ENCODE measurements at regions not wholly inside any gene's neighbourhood (a gene's known extent, or its start where the extent isn't known, plus 50 kb on each side); places are given as distances from the start of the nearest gene placed in this dataset.
A peak's percentile ranks its signal among the peaks of the same experiment; 100 is the strongest.

DNA sequence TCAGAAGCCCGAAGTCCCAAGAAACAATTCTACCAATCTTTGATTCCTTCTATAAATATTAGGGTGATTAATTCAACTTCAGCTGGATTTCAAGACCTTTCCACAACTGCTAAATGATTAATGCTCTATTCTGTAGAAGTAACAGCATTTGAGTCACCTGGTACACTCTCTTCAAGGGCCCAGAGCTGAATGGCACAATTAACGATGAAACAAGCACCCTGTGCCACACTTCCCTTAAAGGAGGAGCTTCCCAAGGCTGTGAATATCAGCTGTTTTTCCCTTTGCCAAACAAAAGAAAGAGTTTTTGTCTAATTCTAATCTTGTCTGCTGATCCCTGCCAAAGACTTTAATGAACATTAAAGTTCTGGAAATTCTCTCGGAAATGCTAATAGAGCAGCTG is 56.0 kb downstream of the BOD1L2 start:
- no peak for DNase-seq

DNA sequence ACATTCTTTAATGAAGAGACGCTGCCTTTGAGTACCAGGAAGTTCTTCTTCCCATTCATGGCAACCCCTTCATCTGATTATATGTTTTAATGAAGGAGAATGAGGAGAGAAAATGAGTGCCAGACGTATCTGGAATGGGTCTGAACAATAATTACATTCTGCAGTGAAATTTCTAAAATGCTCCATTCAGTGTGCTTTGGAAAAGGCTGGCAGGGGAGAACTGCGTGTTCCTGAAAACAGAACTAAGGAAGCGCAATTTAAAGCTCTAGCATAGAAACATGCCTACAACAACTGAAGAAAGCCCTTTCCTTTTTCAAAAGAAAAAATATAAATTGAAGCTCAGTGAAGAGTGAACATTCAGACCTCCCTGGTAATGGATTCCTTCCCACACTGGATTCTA is 58.8 kb downstream of the BOD1L2 start:
- no peak for DNase-seq

DNA sequence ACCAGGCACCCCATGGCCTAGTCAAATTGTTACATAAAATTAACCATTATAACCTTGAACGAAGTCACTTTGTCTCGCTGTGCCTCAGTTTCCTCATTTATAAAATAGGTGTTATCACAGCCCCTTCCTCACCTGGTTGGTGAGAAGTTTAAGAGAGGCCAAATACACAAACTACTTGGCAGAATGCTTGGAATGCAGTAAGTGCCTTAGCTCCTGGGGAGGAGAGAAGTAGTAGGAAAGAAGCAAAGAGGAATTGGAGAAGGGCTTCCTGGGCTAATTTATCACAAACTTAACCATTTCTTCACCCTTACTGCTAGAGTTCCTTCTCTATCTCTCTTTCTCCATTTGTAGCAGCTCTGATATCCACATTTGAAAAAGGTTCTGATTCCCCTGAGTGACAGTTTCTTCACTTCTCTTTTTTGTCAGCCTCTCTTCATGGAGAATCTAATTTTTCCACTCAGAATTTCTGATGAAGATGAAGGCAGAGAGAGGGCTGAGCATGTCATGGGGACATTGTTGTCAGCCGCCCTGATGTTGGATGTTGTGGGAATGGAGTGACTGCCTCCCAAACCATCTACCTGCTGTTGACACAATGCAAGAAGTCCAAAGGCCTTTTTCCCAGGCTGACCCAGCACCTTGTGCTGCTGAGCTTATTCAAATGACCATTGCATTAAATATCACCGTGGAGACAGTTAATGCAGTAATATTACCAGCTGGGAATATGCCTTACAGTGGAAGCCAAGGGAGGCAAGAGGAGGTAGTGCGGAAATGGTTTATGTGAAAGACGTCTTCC is 60.4 kb downstream of the BOD1L2 start:
- DNase-seq: no peak

DNA sequence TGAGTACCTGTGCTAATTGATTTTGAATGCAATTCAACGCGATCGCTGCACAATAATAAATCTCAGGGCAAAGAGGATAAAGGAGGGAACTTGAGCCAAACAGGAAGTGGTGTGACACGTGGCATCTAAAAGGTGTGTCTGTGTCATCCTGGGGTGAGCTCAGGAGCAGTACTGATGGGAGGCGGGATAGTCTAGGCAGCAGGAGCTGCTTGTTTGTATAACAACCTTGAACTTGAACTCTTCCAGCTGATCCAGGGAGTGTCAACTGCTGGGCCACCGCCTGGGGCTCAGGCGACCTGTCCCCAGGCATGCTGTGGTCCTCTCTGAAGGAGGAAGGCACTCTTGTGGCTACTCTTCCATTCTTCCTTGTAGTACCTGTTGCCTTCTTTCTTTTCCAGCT is 61.2 kb downstream of the BOD1L2 start:
- DNase-seq: no peak

DNA sequence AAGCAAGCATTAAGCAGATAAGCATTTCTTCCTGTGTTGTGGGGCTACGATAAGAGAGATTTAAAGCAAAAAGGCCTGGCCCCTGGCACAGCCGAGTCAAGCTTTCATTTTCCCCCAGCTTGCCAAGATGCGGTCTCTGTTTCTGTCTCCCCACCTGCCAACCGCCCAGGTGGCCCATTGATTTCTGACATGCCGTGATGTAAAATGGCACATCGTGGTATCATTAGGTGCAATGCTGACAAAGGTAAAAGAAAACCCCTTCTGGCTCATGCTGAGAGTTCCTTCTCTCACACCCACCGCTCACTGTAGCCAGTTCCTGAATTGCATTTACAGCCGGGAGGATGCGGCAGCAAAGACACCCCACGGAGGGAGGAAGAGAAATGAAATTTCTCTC is 62.8 kb downstream of the BOD1L2 start:
- no peak for DNase-seq

DNA sequence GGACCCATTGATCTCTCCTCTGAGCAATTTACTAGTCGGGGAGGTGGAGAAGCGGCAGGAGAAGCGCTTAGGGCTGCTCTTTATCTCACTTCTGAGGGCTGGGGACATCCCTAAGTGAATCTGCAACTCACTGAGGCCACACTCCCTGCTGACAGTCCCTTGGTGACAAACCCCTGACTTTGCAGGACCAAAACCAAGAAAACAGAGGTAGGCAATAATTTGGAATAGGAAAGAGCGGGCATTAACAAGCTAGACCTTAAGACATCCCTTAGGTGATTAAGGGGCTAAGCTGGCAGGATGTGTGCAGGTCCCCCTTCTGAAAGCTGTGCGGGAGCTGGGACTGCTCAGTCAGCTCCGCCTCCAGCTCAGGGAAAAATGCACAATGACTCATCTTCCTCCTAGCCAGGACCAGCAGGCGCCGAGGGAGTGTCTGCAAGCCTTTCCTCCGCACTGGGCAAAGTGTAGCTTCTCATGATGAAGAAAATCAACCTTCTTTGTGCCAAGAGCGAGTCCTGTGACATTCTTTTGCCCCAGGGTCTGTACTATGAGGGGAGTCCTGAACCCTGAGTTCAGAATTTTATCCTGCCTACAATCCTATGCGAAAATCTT is 63.3 kb downstream of the BOD1L2 start:
- peak; percentile 63 for DNase-seq

DNA sequence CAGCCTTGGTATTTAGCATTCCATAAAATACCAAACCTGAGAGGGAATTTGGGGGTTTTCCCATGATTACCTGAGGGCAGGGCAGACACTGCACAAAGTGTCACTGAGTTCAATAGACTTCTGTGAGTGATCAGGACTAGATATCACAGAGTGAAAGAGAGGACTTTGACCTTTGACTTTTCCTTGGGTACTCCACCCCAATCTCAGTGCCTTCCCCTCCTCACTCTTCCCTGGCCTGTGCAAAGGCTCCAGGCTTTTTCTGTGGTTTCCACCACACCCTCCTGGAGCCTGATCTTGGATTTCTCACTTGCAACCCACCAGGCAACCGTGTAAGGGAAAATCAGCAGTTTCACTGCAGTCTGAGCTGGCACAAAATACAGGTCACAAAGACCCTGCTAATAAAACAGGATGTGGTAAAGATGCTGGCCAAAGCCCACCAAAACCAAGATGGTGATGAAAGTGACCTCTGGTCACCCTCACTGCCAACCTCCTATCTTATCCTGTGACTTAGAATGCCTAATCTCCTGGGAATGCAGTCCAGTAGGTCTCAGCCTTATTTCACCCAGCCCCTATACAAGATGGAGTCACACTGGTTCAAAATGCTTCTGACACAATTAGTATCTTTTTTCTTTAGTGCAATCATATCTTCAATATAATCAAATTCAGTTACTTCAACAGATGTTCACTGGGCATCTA is 64.0 kb downstream of the BOD1L2 start:
- no peak for DNase-seq

DNA sequence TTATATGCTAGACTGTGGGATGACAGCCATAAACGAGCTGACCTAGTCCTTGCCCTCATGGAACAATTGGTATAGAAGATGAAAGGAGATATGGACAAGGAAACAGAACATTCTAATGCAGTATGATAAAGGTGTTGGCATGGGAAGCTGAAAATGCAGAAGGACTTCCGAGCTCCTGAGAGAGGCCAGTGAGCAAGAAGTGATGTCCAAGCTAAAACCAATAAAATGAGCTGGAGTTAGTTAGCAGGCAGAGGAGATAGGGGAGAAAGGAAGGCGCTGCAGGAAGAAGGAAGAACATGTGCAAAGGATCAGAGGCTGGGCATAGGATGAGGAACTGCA is 64.5 kb downstream of the BOD1L2 start:
- no peak for DNase-seq

DNA sequence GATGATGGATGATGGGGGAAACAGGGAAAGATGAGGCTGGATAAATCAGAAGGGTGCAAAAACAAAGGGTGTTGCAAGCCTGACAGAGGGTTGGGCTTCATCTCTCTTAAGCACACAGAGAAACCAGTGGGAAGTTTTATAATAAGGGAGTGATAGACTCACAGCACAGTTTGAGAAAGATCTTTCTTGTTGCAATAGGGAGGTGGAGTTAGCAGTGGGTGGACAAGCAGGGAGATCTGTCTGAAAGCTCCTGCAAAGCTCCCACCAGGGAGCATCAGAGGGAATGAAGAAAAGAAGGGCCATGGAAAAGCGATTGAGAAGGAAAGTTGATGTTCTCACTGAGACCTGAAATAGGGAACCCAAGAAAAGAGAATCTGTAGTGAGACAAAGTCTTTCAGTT is 64.9 kb downstream of the BOD1L2 start:
- DNase-seq: no peak

DNA sequence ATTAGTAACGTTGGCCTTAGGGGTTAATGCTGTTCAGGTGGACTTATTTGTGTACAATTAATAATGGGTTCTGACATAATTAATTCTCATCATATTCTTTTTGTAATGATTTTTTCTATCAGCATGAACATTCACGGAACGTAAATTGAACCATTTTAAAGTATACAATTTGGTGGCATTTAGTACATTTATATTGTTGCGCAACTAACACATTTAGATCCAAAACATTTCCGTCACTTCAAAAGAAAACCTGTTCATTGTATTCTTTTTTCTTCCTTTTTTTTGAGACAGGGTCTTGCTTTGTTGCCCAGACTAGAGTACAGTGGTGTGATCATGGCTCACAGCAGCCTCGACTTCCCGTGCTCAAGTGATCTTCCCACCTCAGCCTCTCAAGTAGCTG is 65.8 kb downstream of the BOD1L2 start:
- DNase-seq: no peak

DNA sequence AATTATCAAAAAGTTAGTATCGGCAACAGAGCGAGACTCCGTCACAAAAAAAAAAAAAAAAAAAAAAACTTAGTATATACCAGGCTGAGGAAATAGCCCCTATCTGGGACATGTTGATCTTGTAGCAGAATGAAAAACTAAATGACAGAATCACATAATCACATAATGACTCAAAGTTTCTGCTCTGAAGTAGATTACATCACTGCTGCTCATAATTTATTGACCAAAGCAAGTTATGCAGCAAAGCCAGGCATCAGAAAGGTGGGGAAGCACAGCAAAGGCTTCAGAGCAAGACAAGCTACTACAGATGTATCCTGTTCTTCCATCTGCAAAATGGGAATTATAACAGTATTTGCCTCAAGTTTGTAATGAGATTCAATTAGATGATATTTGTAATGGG is 68.1 kb downstream of the BOD1L2 start:
- DNase-seq: no peak

DNA sequence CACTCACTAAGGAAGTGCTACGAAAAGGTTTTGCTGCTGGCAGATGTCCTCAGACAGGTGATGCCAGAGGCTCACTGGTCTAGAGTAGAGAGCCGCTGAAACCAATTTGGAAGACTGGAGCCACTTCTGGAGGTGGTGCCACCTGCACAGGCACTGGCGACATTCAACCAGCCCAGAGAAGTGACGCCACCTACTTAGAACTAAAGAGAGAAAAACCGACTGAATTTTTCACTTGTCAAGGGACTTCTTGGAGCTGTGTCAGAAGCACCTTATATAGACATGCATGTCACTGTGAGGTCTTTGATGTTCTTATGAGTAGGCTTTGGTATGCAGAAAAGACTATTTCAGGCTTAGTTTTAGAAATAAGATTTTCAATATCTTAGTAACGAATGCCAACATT is 71.4 kb downstream of the BOD1L2 start:
- no peak for DNase-seq

DNA sequence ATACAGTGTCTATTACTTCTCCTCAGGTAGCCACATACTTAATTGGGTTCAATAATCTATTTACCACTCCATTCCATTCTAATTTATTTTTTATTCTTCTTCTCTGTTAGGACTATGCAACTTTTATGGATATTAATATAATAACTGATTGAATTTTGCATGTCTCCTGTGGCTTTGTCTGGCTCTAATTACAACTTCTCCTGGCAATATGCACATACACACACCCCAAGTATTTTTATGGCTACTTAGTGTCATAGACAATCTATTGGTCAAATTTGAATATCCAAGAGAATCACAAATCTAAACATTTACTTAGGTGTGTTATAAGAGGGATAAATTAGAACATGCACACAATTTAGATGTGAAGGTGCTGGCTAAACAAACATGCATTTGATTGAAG is 73.1 kb downstream of the BOD1L2 start:
- DNase-seq: no peak

DNA sequence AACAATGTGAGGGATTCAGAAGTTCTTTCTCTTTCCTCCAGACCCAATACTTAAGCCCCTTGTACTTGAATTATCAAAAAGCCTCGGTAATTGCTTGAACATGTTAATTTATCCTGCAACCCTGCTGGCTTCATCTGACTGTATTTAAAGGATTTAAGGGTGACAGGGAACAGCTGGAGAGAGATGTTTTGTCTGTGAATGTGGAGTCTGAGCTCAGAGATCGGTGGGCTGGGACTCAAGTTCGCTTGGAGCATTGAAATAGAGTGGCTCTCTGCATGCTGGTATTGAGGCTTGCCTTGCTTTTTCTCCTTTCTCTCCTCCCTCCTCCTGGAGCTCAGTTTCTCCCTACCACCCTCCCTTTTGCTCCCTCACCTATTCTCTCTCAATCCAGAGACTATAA is 73.6 kb downstream of the BOD1L2 start:
- DNase-seq: no peak

DNA sequence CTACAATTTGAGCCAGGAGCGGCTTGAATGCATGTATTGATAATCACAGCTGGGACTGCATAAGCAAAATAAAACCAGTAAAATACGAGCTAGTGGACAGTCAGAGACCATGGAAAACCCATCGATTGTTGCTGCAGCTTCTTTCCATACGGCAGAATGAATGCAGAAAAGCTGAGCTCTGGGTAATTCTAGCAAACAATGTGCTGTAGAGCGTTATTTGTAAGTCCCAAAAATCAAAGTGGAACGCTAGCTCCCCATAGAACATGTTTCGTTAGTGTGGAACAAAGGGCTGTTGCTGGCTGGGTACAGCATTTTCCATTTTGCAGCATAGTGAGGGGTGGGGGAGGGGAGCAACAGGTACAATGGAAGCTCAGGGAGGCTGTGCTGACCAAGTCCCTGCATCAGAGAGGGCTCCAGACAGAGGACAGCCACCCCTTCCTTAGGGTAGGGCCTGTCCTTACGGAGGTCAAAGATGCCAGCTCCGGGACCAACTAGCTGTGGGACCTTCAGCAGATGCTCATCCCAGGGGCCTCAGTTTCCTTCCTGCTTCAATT is 74.1 kb downstream of the BOD1L2 start:
- DNase-seq: no peak

DNA sequence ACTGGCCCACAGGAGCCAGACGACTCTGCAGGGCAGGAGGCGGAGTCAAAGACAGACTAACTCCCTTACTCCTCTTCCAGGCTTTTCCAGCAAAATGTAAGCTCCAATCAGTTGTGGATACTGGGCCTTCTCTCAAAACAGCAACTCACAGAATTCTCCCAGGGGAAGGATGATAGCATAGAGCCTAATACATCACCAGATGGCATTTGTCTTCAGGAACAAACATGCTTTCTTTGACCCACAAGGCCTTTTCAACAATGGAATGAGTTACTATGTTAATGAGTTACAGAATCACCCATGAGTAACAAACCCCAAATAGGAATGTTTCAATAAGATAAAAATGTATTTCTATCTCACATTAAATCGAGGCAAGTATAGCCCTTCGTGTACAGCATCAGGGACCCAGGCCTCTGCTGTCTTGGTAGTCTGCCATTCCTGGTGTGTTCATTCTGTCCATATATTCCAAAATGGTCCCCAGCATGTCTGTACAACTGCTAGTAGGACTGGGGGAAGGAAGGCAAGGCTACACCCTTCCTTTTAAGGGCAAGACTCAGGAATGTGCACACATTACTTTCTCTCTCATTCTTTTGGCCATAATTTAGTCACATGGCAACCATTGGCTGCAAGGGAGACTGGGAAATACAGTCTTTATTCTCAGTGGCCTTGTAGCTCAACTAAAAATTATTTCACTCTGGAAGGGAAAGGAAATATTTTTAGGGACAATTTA is 76.4 kb downstream of the BOD1L2 start:
- no peak for DNase-seq

DNA sequence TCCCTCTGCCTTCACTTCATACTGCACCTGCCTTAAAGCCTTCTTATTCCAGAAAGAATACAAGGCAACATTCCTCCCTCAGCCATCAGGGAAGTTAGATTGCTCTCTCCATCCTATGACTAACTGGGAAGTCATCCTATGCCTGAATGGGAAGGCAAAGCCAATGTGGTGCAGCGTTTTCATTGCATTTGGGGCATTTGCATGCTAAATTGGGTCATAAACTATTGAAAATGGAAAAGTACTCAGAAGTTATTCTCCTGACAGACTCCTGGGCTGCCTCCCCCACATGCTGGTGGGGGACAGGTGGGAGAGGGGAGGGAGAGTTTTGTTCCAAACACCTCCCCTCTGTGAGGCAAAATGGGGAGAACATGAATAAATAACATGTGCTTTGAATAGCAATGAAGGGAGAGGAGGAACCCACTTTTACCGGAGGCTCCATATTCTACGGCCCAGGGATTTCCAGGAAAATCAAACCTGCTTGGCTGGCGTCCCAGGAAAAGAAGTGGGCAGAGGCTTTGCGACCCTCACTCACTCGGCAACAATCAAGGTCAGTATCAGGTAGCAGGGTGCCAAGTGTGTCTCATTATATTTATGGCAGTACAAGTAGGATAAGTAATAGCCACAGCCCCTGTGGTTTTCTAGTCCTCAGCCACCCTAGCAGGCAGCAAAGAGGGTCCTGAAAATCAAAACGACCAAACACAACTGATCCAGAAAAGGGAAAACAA is 84.1 kb downstream of the BOD1L2 start:
- DNase-seq: no peak

DNA sequence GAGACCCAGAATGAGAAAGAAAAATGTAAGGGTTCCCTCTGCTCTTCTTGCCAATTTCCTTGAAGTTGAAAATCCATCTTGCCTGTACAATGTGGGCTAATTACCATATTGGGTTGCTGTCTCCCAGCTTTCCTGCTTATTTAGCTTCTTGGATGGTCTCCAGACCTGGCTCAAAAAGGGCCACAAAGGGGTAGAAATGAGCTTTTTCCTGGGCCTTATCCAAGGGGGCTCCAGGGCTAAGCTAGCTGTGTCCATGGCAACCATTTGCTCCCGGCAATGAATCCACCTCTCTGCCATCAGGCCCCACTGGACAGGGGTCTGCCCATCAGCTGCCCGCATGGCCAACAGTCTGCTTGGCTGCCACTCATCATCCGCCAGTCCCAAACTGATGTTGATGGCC is 85.0 kb downstream of the BOD1L2 start:
- DNase-seq: no peak

DNA sequence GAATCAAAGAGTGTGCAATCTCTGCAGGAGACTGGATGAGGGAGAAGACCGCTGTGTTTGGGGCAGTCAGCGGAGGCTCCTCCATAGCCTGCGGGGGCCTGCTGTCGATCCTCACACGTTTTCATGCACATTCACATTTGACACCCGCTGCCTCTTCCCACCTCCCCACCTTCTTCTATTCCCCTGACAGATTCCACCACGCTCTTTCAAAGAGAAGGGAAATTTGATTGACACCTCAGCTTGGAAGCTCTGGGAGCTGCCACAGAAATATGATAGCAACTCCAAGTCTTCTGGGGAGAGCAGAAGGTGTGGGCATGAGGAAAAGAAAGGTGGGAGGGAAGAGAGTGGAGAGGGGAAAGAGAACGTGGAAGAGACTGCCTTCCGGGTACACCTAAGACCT is 87.5 kb downstream of the BOD1L2 start:
- DNase-seq: no peak

DNA sequence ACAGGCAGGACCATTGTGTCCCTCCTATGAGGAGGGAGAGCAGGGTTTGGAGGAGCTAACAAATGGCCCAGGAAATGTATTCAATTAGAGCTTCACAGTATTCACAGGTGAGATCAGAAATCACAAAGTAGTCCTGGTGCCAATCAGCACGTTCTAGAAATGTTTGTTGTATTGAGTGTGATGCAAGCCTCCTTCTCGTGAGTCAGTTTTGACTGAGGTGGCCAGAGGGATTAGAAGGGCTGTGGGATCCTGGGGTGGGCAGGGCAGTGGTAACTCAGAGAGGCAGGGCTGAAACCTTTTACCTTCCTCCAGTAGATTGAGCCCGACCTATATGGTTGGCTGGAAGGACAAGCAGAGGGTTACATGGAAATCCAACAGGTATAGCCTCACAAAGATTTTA is 95.0 kb downstream of the BOD1L2 start:
- DNase-seq: no peak

DNA sequence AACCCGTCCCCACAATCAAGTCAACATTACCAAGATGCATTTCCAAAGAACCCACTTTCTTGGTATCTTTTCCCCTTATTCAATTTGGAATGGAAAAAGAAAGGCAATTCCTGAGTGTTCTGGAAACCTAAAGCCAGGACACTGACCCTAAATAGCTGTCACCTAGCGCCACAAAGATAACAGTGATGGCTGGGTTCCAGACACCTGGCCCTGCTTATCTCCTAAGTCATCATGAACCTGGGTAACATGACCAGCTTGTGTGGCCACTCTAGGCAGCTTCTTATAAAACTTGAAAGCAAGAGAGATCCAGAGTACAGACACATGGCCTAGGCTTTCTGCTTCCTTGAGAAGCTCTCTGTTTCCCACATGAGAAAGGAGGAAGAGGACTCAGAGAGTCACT is 95.4 kb downstream of the BOD1L2 start:
- DNase-seq: no peak

DNA sequence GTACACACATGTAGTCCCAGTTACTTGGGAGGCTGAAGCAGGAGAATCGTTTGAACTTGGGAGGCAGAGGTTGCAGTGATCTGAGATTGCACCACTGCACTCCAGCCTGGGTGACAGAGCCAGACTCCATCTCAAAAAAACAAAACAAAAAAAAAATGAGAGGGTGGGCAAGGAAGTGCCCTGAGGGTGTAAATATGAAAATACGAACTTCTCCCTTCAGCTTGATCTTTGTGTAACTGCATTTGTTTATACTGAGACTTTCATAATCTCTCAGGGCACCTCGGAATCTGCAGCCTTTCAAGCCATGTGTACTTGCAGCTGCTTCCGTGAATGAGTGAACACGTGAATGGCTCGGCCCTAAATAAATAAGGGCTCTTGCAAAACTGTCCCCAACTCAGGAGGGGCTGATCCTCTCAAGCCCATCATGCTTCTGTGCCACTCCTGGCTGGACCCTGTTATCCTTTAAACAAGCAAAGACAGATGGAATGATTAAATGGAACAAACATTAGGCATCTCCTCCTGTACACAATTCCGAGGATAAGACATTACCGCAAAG is 96.8 kb downstream of the BOD1L2 start:
- DNase-seq: no peak

DNA sequence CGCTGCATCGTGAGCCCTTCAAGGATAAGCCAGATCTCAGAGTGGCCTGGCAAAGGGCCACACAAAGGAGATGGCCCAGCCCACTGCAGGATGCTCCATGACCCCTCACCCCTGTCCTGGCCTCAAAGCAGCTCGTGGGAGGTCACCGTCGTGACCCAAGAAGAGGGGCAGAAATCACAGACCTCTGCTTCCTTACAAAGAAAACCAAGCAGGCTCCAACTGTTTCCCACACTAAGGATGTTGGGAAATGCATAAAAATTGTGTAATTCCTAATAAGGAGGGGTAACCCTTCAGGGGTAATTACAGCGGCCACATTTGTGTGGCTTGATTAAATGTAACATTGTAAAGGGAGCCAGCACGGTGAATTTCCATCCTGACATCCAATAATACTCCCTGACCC is 102.3 kb downstream of the BOD1L2 start:
- no peak for DNase-seq

Measured in NCI-H2227 treated with DMSO at 0.1 percent for 48 hours (cell line).